ENCODE measurements at regions not wholly inside any gene's neighbourhood (a gene's known extent, or its start where the extent isn't known, plus 50 kb on each side); places are given as distances from the start of the nearest gene placed in this dataset.

- Histone ChIP-seq H3K36me3 (ENCODE audit: insufficient read depth, insufficient read length, low read length) (no peaks in the 10 kb centered on the region), H3K9me3 (ENCODE audit: insufficient read depth, low read length) (no peaks in the 10 kb centered on the region), H3K4me3 (ENCODE audit: insufficient read length, low read depth) (no peak overlapping the region), H3K4me1 (ENCODE audit: insufficient read depth, insufficient read length) (no peaks in the 10 kb centered on the region), H3K27me3 (ENCODE audit: insufficient read depth, insufficient read length) (no peaks in the 10 kb centered on the region), H3K9ac (ENCODE audit: insufficient read length, low read depth) (no peak overlapping the region)
- no peak for TF ChIP-seq YY1 (IDR thresholded peaks at IDR 0.05; ENCODE audit: insufficient read depth, insufficient read length)
- TF ChIP-seq SUZ12 (IDR thresholded peaks at IDR 0.05; ENCODE audit: extremely low read depth, insufficient read depth, insufficient read length): no peak
- no peak for TF ChIP-seq ZNF274 (IDR thresholded peaks at IDR 0.05; ENCODE audit: low read depth, low read length)
- DNase-seq (ENCODE audit: low read depth, low spot score): no peak
Observed at GRCh38 chr3:145727476-145727875, 433.5 kb downstream of the PLOD2 start.

GRCh38 chr3:145735631-145736030 lies 425.4 kb downstream of the PLOD2 start:
- H3K9me3 ChIP-seq (ENCODE audit: insufficient read depth, low read length): no peaks in the 10 kb centered on the region
- H3K9ac ChIP-seq (ENCODE audit: insufficient read length, low read depth): no peak overlapping the region
- H3K4me1 ChIP-seq (ENCODE audit: insufficient read depth, insufficient read length): no peaks in the 10 kb centered on the region
- no peak for TF ChIP-seq ZNF274 (IDR thresholded peaks at IDR 0.05; ENCODE audit: low read depth, low read length)
- no peak for TF ChIP-seq YY1 (IDR thresholded peaks at IDR 0.05; ENCODE audit: insufficient read depth, insufficient read length)
- TF ChIP-seq SUZ12 (IDR thresholded peaks at IDR 0.05; ENCODE audit: extremely low read depth, insufficient read depth, insufficient read length): no peak
- no peaks in the 10 kb centered on the region for H3K36me3 ChIP-seq (ENCODE audit: insufficient read depth, insufficient read length, low read length)
- H3K27me3 ChIP-seq (ENCODE audit: insufficient read depth, insufficient read length): no peaks in the 10 kb centered on the region
- no peak overlapping the region for H3K4me3 ChIP-seq (ENCODE audit: insufficient read length, low read depth)
- DNase-seq (ENCODE audit: low read depth, low spot score): no peak

- Histone ChIP-seq H3K4me3 (ENCODE audit: insufficient read length, low read depth) (no peak overlapping the region), H3K36me3 (ENCODE audit: insufficient read depth, insufficient read length, low read length) (no peaks in the 10 kb centered on the region), H3K9ac (ENCODE audit: insufficient read length, low read depth) (no peak overlapping the region), H3K9me3 (ENCODE audit: insufficient read depth, low read length) (no peaks in the 10 kb centered on the region), H3K4me1 (ENCODE audit: insufficient read depth, insufficient read length) (no peaks in the 10 kb centered on the region), H3K27me3 (ENCODE audit: insufficient read depth, insufficient read length) (no peaks in the 10 kb centered on the region)
- TF ChIP-seq ZNF274 (IDR thresholded peaks at IDR 0.05; ENCODE audit: low read depth, low read length) (no peak), YY1 (IDR thresholded peaks at IDR 0.05; ENCODE audit: insufficient read depth, insufficient read length) (no peak), SUZ12 (IDR thresholded peaks at IDR 0.05; ENCODE audit: extremely low read depth, insufficient read depth, insufficient read length) (no peak)
- DNase-seq (ENCODE audit: low read depth, low spot score): no peak
Observed at GRCh38 chr3:145737952-145738351, 423.0 kb downstream of the PLOD2 start.

- TF ChIP-seq SUZ12 (IDR thresholded peaks at IDR 0.05; ENCODE audit: extremely low read depth, insufficient read depth, insufficient read length) (no peak), ZNF274 (IDR thresholded peaks at IDR 0.05; ENCODE audit: low read depth, low read length) (no peak), YY1 (IDR thresholded peaks at IDR 0.05; ENCODE audit: insufficient read depth, insufficient read length) (no peak)
- Histone ChIP-seq H3K9ac (ENCODE audit: insufficient read length, low read depth) (no peak overlapping the region), H3K9me3 (ENCODE audit: insufficient read depth, low read length) (no peaks in the 10 kb centered on the region), H3K4me3 (ENCODE audit: insufficient read length, low read depth) (no peak overlapping the region), H3K36me3 (ENCODE audit: insufficient read depth, insufficient read length, low read length) (no peaks in the 10 kb centered on the region), H3K27me3 (ENCODE audit: insufficient read depth, insufficient read length) (no peaks in the 10 kb centered on the region), H3K4me1 (ENCODE audit: insufficient read depth, insufficient read length) (no peaks in the 10 kb centered on the region)
- no peak for DNase-seq (ENCODE audit: low read depth, low spot score)
Observed at GRCh38 chr3:145739926-145740325, 421.1 kb downstream of the PLOD2 start.

GRCh38 chr3:145750657-145751056 lies 410.3 kb downstream of the PLOD2 start:
- Histone ChIP-seq H3K36me3 (ENCODE audit: insufficient read depth, insufficient read length, low read length) (no peaks in the 10 kb centered on the region), H3K4me1 (ENCODE audit: insufficient read depth, insufficient read length) (no peaks in the 10 kb centered on the region), H3K9ac (ENCODE audit: insufficient read length, low read depth) (no peak overlapping the region), H3K9me3 (ENCODE audit: insufficient read depth, low read length) (no peaks in the 10 kb centered on the region), H3K4me3 (ENCODE audit: insufficient read length, low read depth) (no peak overlapping the region), H3K27me3 (ENCODE audit: insufficient read depth, insufficient read length) (no peaks in the 10 kb centered on the region)
- no peak for DNase-seq (ENCODE audit: low read depth, low spot score)
- TF ChIP-seq ZNF274 (IDR thresholded peaks at IDR 0.05; ENCODE audit: low read depth, low read length) (no peak), YY1 (IDR thresholded peaks at IDR 0.05; ENCODE audit: insufficient read depth, insufficient read length) (no peak), SUZ12 (IDR thresholded peaks at IDR 0.05; ENCODE audit: extremely low read depth, insufficient read depth, insufficient read length) (no peak)

GRCh38 chr3:145752576-145752975 lies 408.4 kb downstream of the PLOD2 start:
- no peaks in the 10 kb centered on the region for H3K9me3 ChIP-seq (ENCODE audit: insufficient read depth, low read length)
- DNase-seq (ENCODE audit: low read depth, low spot score): no peak
- TF ChIP-seq ZNF274 (IDR thresholded peaks at IDR 0.05; ENCODE audit: low read depth, low read length) (no peak), SUZ12 (IDR thresholded peaks at IDR 0.05; ENCODE audit: extremely low read depth, insufficient read depth, insufficient read length) (no peak), YY1 (IDR thresholded peaks at IDR 0.05; ENCODE audit: insufficient read depth, insufficient read length) (no peak)
- no peaks in the 10 kb centered on the region for H3K27me3 ChIP-seq (ENCODE audit: insufficient read depth, insufficient read length)
- H3K9ac ChIP-seq (ENCODE audit: insufficient read length, low read depth): no peak overlapping the region
- H3K4me3 ChIP-seq (ENCODE audit: insufficient read length, low read depth): no peak overlapping the region
- H3K4me1 ChIP-seq (ENCODE audit: insufficient read depth, insufficient read length): no peaks in the 10 kb centered on the region
- H3K36me3 ChIP-seq (ENCODE audit: insufficient read depth, insufficient read length, low read length): no peaks in the 10 kb centered on the region

- Histone ChIP-seq H3K36me3 (ENCODE audit: insufficient read depth, insufficient read length, low read length) (no peaks in the 10 kb centered on the region), H3K4me1 (ENCODE audit: insufficient read depth, insufficient read length) (no peaks in the 10 kb centered on the region), H3K9me3 (ENCODE audit: insufficient read depth, low read length) (no peaks in the 10 kb centered on the region), H3K4me3 (ENCODE audit: insufficient read length, low read depth) (no peak overlapping the region), H3K9ac (ENCODE audit: insufficient read length, low read depth) (no peak overlapping the region), H3K27me3 (ENCODE audit: insufficient read depth, insufficient read length) (no peaks in the 10 kb centered on the region)
- TF ChIP-seq YY1 (IDR thresholded peaks at IDR 0.05; ENCODE audit: insufficient read depth, insufficient read length) (no peak), ZNF274 (IDR thresholded peaks at IDR 0.05; ENCODE audit: low read depth, low read length) (no peak)
- no peak for DNase-seq (ENCODE audit: low read depth, low spot score)
Observed at GRCh38 chr3:145754605-145755289, 406.2 kb downstream of the PLOD2 start.

Data from NT2/D1 (cell line).